OCI-LY7 (cell line): ENCODE measurements at regions not wholly inside any gene's neighbourhood (a gene's known extent, or its start where the extent isn't known, plus 50 kb on each side); places are given as distances from the start of the nearest gene placed in this dataset.

ENCODE experiments used
- CTCF ChIP-seq: fragments of 200-600 bp; sonication (generic); conservative IDR thresholded peaks from 2 replicates; pipeline ENCODE4 v1.5.1; 2014; ENCODE audit warnings: mild to moderate bottlenecking, antibody characterized with exemption, low read length, moderate library complexity, mixed read lengths
- EZH2phosphoT487 ChIP-seq: fragments of 200-600 bp; sonication (generic); IDR thresholded peaks from 2 replicates; pipeline ENCODE4 v1.6.1; 2018; ENCODE audit warnings: low read depth, borderline replicate concordance, mild to moderate bottlenecking, mixed run types, antibody characterized with exemption, low read length, moderate library complexity, mixed read lengths

DNA sequence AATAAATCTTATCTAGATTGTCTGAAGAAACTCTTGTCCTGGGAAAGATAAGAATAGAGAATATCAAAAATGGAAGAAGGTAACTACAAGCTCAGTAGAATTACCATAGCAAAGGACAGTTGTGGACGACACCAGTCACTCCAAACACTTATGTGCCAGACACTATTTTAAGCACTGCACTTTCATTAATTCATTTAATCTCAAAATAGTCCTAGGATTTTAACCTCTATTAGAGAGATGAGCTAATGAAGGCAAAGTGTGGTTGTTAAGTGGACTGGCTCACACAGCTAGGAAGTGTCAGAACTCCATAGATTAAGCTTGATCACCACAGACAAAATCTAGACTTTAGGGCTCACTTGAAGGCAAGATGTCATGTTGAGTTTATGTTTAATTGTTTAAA is 168.9 kb downstream of the CDC14C start:
- TF ChIP-seq CTCF (no peak), EZH2phosphoT487 (no peak)
